ENCODE measurements at regions not wholly inside any gene's neighbourhood (a gene's known extent, or its start where the extent isn't known, plus 50 kb on each side); places are given as distances from the start of the nearest gene placed in this dataset.

DNA sequence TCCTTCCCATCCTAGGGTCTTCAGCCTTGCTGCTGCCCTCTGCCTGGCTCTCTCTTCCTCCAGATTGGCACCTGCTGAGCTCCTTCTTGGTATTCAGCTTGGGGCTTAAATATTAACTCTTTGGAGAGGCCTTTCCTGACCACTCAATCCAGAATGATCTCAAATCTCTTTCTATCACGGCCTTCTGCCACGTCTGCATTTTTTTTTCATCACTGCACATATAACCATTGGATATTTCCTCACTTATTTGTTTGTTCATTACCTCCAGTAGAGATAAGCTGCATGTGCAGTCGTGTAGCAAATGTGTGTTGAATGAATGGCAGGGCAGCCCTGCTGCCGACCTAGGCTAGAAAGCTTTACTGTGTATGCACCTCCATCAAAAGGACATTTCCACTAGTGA lies 51.6 kb upstream of the MPP7 start:
- no peaks in the 10 kb centered on the region for H3K36me3 ChIP-seq
- no peak for TF ChIP-seq POLR2A (IDR thresholded peaks at IDR 0.05)
- TF ChIP-seq, protein P1, sequence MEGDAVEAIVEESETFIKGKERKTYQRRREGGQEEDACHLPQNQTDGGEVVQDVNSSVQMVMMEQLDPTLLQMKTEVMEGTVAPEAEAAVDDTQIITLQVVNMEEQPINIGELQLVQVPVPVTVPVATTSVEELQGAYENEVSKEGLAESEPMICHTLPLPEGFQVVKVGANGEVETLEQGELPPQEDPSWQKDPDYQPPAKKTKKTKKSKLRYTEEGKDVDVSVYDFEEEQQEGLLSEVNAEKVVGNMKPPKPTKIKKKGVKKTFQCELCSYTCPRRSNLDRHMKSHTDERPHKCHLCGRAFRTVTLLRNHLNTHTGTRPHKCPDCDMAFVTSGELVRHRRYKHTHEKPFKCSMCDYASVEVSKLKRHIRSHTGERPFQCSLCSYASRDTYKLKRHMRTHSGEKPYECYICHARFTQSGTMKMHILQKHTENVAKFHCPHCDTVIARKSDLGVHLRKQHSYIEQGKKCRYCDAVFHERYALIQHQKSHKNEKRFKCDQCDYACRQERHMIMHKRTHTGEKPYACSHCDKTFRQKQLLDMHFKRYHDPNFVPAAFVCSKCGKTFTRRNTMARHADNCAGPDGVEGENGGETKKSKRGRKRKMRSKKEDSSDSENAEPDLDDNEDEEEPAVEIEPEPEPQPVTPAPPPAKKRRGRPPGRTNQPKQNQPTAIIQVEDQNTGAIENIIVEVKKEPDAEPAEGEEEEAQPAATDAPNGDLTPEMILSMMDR (IDR thresholded peaks at IDR 0.05): no peak
- H3K9me3 ChIP-seq: no peaks in the 10 kb centered on the region
- H3K27me3 ChIP-seq: no peaks in the 10 kb centered on the region
- intact Hi-C loops (cut with DNase I): no loop called here
- no peak for DNase-seq
- ATAC-seq: no peak
- WGBS (ENCODE audit: insufficient coverage, low coverage, low lambda C conversion rate, missing lambda C conversion rate): 36% methylated on average over 3 of the region's 4 CpGs
- H3K4me1 ChIP-seq: no peaks in the 10 kb centered on the region
- H3K4me3 ChIP-seq: no peak overlapping the region
- no peak overlapping the region for H3K27ac ChIP-seq

DNA sequence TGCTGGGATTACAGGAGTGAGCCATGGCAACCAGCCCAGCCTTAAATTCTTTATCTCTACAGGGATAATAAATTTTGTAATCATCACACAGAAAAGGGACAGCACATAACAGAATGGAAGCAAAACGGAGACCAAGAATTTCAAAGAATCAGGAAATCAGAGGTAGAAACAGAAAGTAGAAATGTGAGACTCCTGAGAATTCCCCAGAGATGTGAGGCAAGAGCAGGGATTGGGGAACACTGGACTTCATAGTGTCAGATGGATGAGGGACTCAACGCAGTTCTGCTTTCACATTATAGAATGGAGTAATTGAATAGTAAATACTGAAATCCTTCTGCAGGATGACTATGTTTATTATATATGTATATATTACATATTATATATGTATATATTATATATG lies 52.5 kb upstream of the MPP7 start:
- Histone ChIP-seq H3K9me3 (no peaks in the 10 kb centered on the region), H3K27ac (no peak overlapping the region), H3K36me3 (no peaks in the 10 kb centered on the region), H3K27me3 (no peaks in the 10 kb centered on the region), H3K4me3 (no peak overlapping the region), H3K4me1 (no peaks in the 10 kb centered on the region)
- DNase-seq (no peak), ATAC-seq (no peak)
- TF ChIP-seq, protein P1 (IDR thresholded peaks at IDR 0.05): no peak
- TF ChIP-seq POLR2A (IDR thresholded peaks at IDR 0.05): no peak
- WGBS (ENCODE audit: insufficient coverage, low coverage, low lambda C conversion rate, missing lambda C conversion rate): 72% methylated on average over 2 of the region's 2 CpGs
- intact Hi-C loops (cut with DNase I): no loop called here

DNA sequence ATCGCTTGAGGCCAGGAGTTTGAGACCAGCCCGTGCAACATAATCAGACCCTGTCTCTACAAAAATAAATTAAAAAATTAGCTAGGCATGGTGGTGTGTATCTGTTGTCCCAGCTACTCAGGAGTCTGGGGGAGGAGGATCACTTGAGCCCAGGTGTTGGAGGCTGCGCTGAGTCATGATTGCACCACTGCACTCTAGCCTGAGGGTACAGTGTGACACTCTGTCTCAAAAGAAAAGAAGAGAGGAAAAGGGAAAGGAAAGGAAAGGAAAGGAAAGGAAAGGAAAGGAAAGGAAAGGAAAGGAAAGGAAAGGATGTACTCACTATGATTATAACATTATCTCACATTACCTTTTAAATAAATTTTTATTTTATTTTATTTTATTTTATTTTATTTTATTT lies 56.5 kb upstream of the MPP7 start:
- Histone ChIP-seq H3K36me3 (no peaks in the 10 kb centered on the region), H3K27me3 (no peaks in the 10 kb centered on the region), H3K9me3 (no peaks in the 10 kb centered on the region), H3K4me3 (no peak overlapping the region), H3K4me1 (no peaks in the 10 kb centered on the region), H3K27ac (no peak overlapping the region)
- 90% methylated on average over 3 of the region's 3 CpGs for WGBS (ENCODE audit: insufficient coverage, low coverage, low lambda C conversion rate, missing lambda C conversion rate)
- DNase-seq (no peak), ATAC-seq (no peak)
- no peak for TF ChIP-seq POLR2A (IDR thresholded peaks at IDR 0.05)
- TF ChIP-seq, protein P1 (IDR thresholded peaks at IDR 0.05): no peak
- intact Hi-C loops (cut with DNase I): no loop called here

DNA sequence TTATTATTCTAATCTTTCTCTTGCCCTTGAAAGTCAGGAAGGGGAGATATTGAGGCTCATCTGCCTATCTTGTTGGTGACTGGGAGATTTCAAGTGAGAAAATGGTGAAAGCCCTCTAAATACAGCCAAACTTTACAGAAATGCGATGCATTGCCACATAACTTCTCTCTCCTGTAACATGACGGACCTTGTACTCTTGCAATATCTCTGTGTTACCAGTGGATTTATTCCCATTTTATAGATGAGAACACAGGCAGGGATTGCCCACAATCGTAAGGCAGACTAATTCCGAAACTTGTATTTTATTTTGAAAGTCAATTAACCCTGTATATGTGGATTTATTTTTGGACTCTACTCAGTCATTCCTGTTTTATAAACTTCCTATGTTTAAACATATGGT lies 57.3 kb upstream of the MPP7 start:
- intact Hi-C loops (cut with DNase I): no loop called here
- DNase-seq (no peak), ATAC-seq (no peak)
- Histone ChIP-seq H3K36me3 (no peaks in the 10 kb centered on the region), H3K4me1 (no peaks in the 10 kb centered on the region), H3K27ac (no peak overlapping the region), H3K9me3 (no peaks in the 10 kb centered on the region), H3K27me3 (no peaks in the 10 kb centered on the region), H3K4me3 (no peak overlapping the region)
- no peak for TF ChIP-seq POLR2A (IDR thresholded peaks at IDR 0.05)
- TF ChIP-seq, protein P1 (IDR thresholded peaks at IDR 0.05): no peak
- 40% methylated on average over 4 of the region's 4 CpGs for WGBS (ENCODE audit: insufficient coverage, low coverage, low lambda C conversion rate, missing lambda C conversion rate)

DNA sequence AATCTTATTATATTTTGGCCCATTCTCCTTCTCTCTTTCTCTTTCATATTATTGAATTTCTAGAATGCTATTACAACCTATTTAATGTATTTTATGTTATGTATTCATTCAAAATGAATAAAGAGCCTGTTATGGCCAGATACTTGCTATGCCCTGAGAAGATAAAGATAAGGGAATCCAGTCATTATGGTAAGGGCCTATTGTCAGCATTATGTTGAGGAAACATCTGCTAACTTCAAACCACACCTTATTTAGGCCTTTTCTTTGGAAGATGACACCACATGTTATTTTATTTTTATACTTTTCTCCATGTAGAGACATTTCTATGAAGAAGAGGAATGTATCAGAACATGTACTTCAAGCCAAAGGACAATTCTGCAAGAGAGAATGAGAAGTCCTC lies 60.5 kb upstream of the MPP7 start:
- H3K27me3 ChIP-seq: no peaks in the 10 kb centered on the region
- ATAC-seq: no peak
- no peak overlapping the region for H3K27ac ChIP-seq
- intact Hi-C loops (cut with DNase I): no loop called here
- H3K9me3 ChIP-seq: no peaks in the 10 kb centered on the region
- no peaks in the 10 kb centered on the region for H3K36me3 ChIP-seq
- peaks cover 0 to 8% (median 2%) of the 10 kb centered on the region in 4 donors for H3K4me1 ChIP-seq
- no peak for DNase-seq
- TF ChIP-seq POLR2A (IDR thresholded peaks at IDR 0.05): no peak
- TF ChIP-seq, protein P1 (IDR thresholded peaks at IDR 0.05): no peak
- no peak overlapping the region for H3K4me3 ChIP-seq
